ENCODE measurements at regions not wholly inside any gene's neighbourhood (a gene's known extent, or its start where the extent isn't known, plus 50 kb on each side); places are given as distances from the start of the nearest gene placed in this dataset.
A peak's percentile ranks its signal among the peaks of the same experiment; 100 is the strongest.
"Not testable (repeated sequence)": the region's sequence is repeated elsewhere in the genome, so short reads cannot be mapped to it uniquely, and the experiment has no call there.

- no peak for DNase-seq (ENCODE audit: low read depth)
- TF ChIP-seq, protein P1, sequence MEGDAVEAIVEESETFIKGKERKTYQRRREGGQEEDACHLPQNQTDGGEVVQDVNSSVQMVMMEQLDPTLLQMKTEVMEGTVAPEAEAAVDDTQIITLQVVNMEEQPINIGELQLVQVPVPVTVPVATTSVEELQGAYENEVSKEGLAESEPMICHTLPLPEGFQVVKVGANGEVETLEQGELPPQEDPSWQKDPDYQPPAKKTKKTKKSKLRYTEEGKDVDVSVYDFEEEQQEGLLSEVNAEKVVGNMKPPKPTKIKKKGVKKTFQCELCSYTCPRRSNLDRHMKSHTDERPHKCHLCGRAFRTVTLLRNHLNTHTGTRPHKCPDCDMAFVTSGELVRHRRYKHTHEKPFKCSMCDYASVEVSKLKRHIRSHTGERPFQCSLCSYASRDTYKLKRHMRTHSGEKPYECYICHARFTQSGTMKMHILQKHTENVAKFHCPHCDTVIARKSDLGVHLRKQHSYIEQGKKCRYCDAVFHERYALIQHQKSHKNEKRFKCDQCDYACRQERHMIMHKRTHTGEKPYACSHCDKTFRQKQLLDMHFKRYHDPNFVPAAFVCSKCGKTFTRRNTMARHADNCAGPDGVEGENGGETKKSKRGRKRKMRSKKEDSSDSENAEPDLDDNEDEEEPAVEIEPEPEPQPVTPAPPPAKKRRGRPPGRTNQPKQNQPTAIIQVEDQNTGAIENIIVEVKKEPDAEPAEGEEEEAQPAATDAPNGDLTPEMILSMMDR (IDR thresholded peaks at IDR 0.05; ENCODE audit: insufficient read depth, low read depth, low read length, missing control alignments), result no peak
- H3K4me3 ChIP-seq (ENCODE audit: low read length), result no peak overlapping the region
Measured at GRCh38 chr4:131595140-131595539, 1554.0 kb upstream of the PCDH10 start.

- H3K4me3 ChIP-seq (ENCODE audit: low read length), result no peak overlapping the region
- TF ChIP-seq, protein P1 (IDR thresholded peaks at IDR 0.05; ENCODE audit: insufficient read depth, low read depth, low read length, missing control alignments), result no peak
- peak; percentile 80 for DNase-seq (ENCODE audit: low read depth)
Measured at GRCh38 chr4:131603705-131604104, 1545.4 kb upstream of the PCDH10 start.

GRCh38 chr4:131609039-131609438, 1540.1 kb upstream of the PCDH10 start:
- no peak for DNase-seq (ENCODE audit: low read depth)
- H3K4me3 ChIP-seq (ENCODE audit: low read length), result no peak overlapping the region
- TF ChIP-seq, protein P1 (IDR thresholded peaks at IDR 0.05; ENCODE audit: insufficient read depth, low read depth, low read length, missing control alignments), result no peak

DNA sequence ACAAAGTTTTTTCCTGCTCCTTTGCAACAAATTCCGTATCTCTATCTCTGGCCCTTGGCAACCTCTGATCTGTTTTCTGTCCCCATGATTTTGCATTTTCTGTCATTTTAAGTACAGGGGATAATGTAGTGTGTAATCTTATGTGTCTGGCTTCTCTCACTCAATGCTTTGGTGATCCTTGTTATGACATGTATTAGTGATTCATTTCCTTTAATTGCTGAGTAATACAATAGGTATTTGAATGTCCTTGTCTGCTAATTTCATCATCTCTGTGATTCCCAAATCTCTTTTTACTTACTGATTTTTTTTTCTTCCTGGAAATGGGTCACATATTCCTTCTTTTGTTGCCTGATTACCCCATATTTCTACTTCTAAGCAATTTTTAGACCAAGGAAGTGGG, 1538.6 kb upstream of the PCDH10 start:
- not testable (repeated sequence) for H3K4me3 ChIP-seq (ENCODE audit: low read length)
- peak; percentile 79 for DNase-seq (ENCODE audit: low read depth)

- TF ChIP-seq, protein P1 (IDR thresholded peaks at IDR 0.05; ENCODE audit: insufficient read depth, low read depth, low read length, missing control alignments), result no peak
- H3K4me3 ChIP-seq (ENCODE audit: low read length), result no peak overlapping the region
- DNase-seq (ENCODE audit: low read depth), result no peak
Measured at GRCh38 chr4:131613086-131613823, 1535.8 kb upstream of the PCDH10 start.

DNA sequence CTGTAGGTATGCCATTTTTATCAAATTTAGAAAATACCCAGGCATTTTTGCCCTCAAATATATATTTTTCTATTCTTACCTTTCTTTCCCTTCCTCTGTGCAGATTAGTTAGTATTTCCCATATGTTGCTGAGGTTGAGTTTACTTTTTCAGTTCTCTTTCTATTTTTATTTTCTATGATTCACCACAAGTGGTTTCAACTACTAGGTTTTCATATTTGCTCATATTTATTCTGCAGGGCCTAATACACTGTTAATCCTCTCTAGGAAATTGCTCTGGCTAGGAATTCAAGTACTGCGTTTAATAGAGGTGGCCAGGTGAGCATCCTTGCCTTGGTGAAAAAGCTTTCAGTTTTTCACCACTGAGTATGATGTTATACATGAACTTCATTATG, 1535.3 kb upstream of the PCDH10 start:
- DNase-seq (ENCODE audit: low read depth), result no peak
- H3K4me3 ChIP-seq (ENCODE audit: low read length), result no peak overlapping the region
- TF ChIP-seq, protein P1 (IDR thresholded peaks at IDR 0.05; ENCODE audit: insufficient read depth, low read depth, low read length, missing control alignments), result no peak

- no peak overlapping the region for H3K4me3 ChIP-seq (ENCODE audit: low read length)
- TF ChIP-seq, protein P1 (IDR thresholded peaks at IDR 0.05; ENCODE audit: insufficient read depth, low read depth, low read length, missing control alignments), result no peak
- DNase-seq (ENCODE audit: low read depth), result no peak
Measured at GRCh38 chr4:131632877-131633276, 1516.2 kb upstream of the PCDH10 start.
